ENCODE measurements at regions not wholly inside any gene's neighbourhood (a gene's known extent, or its start where the extent isn't known, plus 50 kb on each side); places are given as distances from the start of the nearest gene placed in this dataset.

DNA sequence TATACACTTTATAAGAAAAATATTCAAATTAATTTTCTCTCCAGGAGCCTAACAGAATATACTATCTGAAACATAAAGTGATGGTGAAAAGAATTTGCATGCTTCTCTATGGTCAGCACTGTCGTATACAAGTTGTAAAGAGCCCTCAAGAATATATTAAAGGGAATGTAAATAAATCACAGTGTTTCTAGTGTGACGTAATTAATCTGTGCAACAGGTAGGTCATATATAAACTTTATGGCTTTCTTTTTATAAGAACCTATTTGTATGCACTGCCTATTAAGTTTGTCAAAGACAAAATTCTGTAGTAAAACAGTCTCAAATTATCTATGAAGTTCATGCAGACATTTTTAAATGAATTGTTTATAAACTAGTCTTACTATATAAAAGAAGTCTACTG, 347.9 kb upstream of the EYS start (continued):
- TF ChIP-seq, protein P1, sequence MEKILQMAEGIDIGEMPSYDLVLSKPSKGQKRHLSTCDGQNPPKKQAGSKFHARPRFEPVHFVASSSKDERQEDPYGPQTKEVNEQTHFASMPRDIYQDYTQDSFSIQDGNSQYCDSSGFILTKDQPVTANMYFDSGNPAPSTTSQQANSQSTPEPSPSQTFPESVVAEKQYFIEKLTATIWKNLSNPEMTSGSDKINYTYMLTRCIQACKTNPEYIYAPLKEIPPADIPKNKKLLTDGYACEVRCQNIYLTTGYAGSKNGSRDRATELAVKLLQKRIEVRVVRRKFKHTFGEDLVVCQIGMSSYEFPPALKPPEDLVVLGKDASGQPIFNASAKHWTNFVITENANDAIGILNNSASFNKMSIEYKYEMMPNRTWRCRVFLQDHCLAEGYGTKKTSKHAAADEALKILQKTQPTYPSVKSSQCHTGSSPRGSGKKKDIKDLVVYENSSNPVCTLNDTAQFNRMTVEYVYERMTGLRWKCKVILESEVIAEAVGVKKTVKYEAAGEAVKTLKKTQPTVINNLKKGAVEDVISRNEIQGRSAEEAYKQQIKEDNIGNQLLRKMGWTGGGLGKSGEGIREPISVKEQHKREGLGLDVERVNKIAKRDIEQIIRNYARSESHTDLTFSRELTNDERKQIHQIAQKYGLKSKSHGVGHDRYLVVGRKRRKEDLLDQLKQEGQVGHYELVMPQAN (conservative IDR thresholded peaks at IDR 0.05) = no peak

DNA sequence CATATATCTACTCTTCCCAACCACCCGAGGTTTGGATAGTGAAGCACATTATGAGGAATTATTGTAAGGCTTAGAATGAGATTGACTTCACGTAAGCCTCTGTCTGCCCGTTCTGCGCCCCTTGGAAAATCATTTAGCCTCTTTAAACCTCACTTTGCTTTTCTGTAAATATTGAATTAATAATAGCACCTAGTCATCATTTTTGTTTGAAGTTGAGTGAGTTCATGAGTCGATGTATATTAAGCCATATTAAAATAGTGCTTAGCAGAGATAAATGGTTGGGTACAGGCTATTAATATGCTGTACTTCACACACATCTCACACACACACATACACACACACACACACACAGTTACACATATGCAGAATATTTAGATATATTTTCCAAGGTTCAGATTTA, 344.8 kb upstream of the EYS start:
- H3K4me3 ChIP-seq = no peak overlapping the region
- no TSS peak for BruUV-seq (replicated peaks)
- ATAC-seq = no peak
- no peaks in the 10 kb centered on the region for H3K36me3 ChIP-seq (ENCODE audit: control insufficient read depth in 2 of 2, insufficient read depth in 2 of 2, low read length in 1 of 2)
- WGBS (ENCODE audit: insufficient coverage, insufficient replicate concordance, low lambda C conversion rate, missing lambda C conversion rate) = 22% methylated on average over 5 of the region's 5 CpGs
- in situ Hi-C loops (cut with MboI) = no loop called here
- H4K20me1 ChIP-seq (ENCODE audit: control insufficient read depth, insufficient read depth) = no peaks in the 10 kb centered on the region
- no peak for DNase-seq (ENCODE audit: low read depth, low spot score)
- ChIA-PET SMC1A (ENCODE audit: uncharacterized antibody, unreplicated experiment) (interaction anchor here (0.8 kb wide), 1 partner anchor 64 kb away, joined by 3 read pairs; no protein-coding TSS in a partner anchor), POLR2A (no interaction called here), RAD21 (ENCODE audit: unreplicated experiment) (no interaction called here), CTCF (no interaction called here)
- no peaks in the 10 kb centered on the region for H3K9me3 ChIP-seq (replicated peaks; ENCODE audit: control insufficient read depth, insufficient read depth, low read length)
- H3K27ac ChIP-seq (ENCODE audit: control insufficient read depth, insufficient read depth) = no peak overlapping the region
- no peaks in the 10 kb centered on the region for H3K79me2 ChIP-seq (ENCODE audit: control insufficient read depth, insufficient read depth, low read length)
- H2AFZ ChIP-seq (ENCODE audit: control insufficient read depth, low read depth, low read length) = no peak overlapping the region
- no peaks in the 10 kb centered on the region for H3K4me1 ChIP-seq (ENCODE audit: control insufficient read depth, insufficient read depth, low read length)
- no peak overlapping the region for H3K9ac ChIP-seq (ENCODE audit: control insufficient read depth, insufficient read depth, low read length)
- no peak for FAIRE-seq
- no peak for TF ChIP-seq BACH1 (IDR thresholded peaks at IDR 0.05; ENCODE audit: borderline replicate concordance)
- intact Hi-C loops (cut with micrococcal nuclease; ENCODE audit: unreplicated experiment) = no loop called here
- H3K27me3 ChIP-seq (replicated peaks in 1 of 2; ENCODE audit: control insufficient read depth in 2 of 2, insufficient read depth in 2 of 2, low read length in 1 of 2) = no peaks in the 10 kb centered on the region
- H3K4me2 ChIP-seq (ENCODE audit: control insufficient read depth, insufficient read depth) = no peak overlapping the region

DNA sequence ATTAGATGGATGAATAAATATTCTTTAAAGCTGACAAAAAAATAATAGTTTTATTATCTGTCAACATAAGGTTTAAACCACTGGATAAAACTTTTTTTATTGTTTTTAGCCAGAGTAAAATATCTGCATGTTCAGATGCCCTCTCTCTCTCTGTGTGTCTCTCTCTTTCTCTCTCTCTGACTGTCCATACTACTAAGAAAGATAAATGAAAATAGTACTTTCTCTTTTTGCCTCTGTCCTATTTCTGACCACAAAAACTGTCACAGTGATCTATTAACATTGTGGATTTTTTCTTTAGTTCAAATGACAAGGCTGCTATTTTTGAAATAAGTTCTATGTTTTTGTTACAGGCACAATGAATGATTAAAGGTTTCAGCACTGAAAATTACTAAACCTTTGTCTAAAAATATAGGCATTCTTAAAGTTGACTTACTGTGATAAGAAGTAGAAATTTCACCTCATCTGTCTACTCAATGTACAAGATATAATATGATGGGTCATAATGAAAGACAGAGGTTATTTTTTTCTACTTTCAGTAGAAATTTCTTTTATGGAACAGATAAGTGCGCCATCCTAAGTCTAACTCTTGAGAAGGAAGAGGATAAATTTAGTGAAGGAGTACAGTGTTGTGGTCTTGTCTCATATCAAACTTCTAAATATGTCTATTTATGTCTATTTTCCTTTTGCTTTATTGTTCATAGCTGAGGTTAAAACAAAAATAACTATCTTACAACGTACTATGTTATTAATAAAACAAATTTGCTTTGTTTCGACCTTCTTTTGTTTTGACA, 341.9 kb upstream of the EYS start:
- ChIA-PET RAD21 (ENCODE audit: unreplicated experiment) (no interaction called here), POLR2A (no interaction called here), CTCF (no interaction called here), SMC1A (ENCODE audit: uncharacterized antibody, unreplicated experiment) (no interaction called here)
- no peak overlapping the region for H3K4me3 ChIP-seq
- no peak overlapping the region for H3K9ac ChIP-seq (ENCODE audit: control insufficient read depth, insufficient read depth, low read length)
- 14% methylated on average over 3 of the region's 3 CpGs for WGBS (ENCODE audit: insufficient coverage, insufficient replicate concordance, low lambda C conversion rate, missing lambda C conversion rate)
- DNase-seq (ENCODE audit: low read depth, low spot score) (no peak), FAIRE-seq (no peak), ATAC-seq (peak; percentile 89)
- no peak overlapping the region for H3K27ac ChIP-seq (ENCODE audit: control insufficient read depth, insufficient read depth)
- no peak overlapping the region for H2AFZ ChIP-seq (ENCODE audit: control insufficient read depth, low read depth, low read length)
- intact Hi-C loops (cut with micrococcal nuclease; ENCODE audit: unreplicated experiment) (no loop called here), in situ Hi-C loops (cut with MboI) (no loop called here)
- H3K4me1 ChIP-seq (ENCODE audit: control insufficient read depth, insufficient read depth, low read length) = no peaks in the 10 kb centered on the region
- no peaks in the 10 kb centered on the region for H3K27me3 ChIP-seq (replicated peaks in 1 of 2; ENCODE audit: control insufficient read depth in 2 of 2, insufficient read depth in 2 of 2, low read length in 1 of 2)
- H4K20me1 ChIP-seq (ENCODE audit: control insufficient read depth, insufficient read depth) = no peaks in the 10 kb centered on the region
- no peaks in the 10 kb centered on the region for H3K9me3 ChIP-seq (replicated peaks; ENCODE audit: control insufficient read depth, insufficient read depth, low read length)
- BruUV-seq (replicated peaks) = no TSS peak
- H3K4me2 ChIP-seq (ENCODE audit: control insufficient read depth, insufficient read depth) = no peak overlapping the region
- no peaks in the 10 kb centered on the region for H3K79me2 ChIP-seq (ENCODE audit: control insufficient read depth, insufficient read depth, low read length)
- no peaks in the 10 kb centered on the region for H3K36me3 ChIP-seq (ENCODE audit: control insufficient read depth in 2 of 2, insufficient read depth in 2 of 2, low read length in 1 of 2)
- TF ChIP-seq LARP7 (IDR thresholded peaks at IDR 0.05) (no peak), EP300 (IDR thresholded peaks at IDR 0.05; ENCODE audit: borderline replicate concordance in 1 of 2, control insufficient read depth in 1 of 2, low read depth in 2 of 2, low read length in 2 of 2) (peak in 1 of 2 experiments; percentile 46; a peak in 1 of 4 replicates), MEF2B (IDR thresholded peaks at IDR 0.05; ENCODE audit: partially characterized antibody, poor library complexity, severe bottlenecking) (peak; percentile 72), JUNB (IDR thresholded peaks at IDR 0.05) (peak; percentile 49), MEF2A (IDR thresholded peaks at IDR 0.05; ENCODE audit: insufficient read depth, low read depth, low read length) (peak; percentile 47; the same call in 1 of the 2 replicates), GABPA (IDR thresholded peaks at IDR 0.05; ENCODE audit: low read depth) (0 out of 2 replicates have a peak, but pooled peaks have one; percentile 11)
- TF ChIP-seq, protein P2, sequence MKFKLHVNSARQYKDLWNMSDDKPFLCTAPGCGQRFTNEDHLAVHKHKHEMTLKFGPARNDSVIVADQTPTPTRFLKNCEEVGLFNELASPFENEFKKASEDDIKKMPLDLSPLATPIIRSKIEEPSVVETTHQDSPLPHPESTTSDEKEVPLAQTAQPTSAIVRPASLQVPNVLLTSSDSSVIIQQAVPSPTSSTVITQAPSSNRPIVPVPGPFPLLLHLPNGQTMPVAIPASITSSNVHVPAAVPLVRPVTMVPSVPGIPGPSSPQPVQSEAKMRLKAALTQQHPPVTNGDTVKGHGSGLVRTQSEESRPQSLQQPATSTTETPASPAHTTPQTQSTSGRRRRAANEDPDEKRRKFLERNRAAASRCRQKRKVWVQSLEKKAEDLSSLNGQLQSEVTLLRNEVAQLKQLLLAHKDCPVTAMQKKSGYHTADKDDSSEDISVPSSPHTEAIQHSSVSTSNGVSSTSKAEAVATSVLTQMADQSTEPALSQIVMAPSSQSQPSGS (IDR thresholded peaks at IDR 0.05; ENCODE audit: low read length) = peak; percentile 43; the same call in 1 of the 2 replicates
